ENCODE measurements at regions not wholly inside any gene's neighbourhood (a gene's known extent, or its start where the extent isn't known, plus 50 kb on each side); places are given as distances from the start of the nearest gene placed in this dataset.

DNA sequence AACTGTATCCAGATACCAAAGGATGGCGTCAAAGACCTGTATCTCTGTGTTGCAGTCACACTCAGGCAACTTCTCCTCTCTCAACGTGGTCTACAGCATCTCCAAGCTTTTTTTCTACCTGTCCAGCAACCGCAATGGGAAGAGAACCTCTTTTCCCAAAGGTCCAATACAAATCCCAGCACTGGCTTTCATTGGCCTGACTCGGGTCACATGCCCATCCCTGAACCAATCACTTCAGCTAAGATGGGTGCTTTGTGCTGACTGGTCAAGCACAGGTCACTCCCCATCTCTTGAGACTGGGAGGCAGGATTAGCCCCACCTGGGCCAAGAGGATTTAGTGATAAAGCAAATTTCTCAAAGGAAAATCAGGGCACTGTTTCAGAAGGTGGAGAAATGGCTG lies 71.2 kb upstream of the C16orf82 start:
- Histone ChIP-seq H3K9ac (ENCODE audit: low read depth in 2 of 2, low read length in 2 of 2) (no peak overlapping the region), H3K36me3 (no peaks in the 10 kb centered on the region), H3K9me3 (no peaks in the 10 kb centered on the region), H3K27me3 (no peaks in the 10 kb centered on the region), H3K27ac (no peak overlapping the region), H3K4me3 (no peak overlapping the region), H3K4me1 (no peaks in the 10 kb centered on the region)
- intact Hi-C loops (cut with DNase I) = no loop called here
- no peak for DNase-seq
- TF ChIP-seq, protein P1, sequence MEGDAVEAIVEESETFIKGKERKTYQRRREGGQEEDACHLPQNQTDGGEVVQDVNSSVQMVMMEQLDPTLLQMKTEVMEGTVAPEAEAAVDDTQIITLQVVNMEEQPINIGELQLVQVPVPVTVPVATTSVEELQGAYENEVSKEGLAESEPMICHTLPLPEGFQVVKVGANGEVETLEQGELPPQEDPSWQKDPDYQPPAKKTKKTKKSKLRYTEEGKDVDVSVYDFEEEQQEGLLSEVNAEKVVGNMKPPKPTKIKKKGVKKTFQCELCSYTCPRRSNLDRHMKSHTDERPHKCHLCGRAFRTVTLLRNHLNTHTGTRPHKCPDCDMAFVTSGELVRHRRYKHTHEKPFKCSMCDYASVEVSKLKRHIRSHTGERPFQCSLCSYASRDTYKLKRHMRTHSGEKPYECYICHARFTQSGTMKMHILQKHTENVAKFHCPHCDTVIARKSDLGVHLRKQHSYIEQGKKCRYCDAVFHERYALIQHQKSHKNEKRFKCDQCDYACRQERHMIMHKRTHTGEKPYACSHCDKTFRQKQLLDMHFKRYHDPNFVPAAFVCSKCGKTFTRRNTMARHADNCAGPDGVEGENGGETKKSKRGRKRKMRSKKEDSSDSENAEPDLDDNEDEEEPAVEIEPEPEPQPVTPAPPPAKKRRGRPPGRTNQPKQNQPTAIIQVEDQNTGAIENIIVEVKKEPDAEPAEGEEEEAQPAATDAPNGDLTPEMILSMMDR (IDR thresholded peaks at IDR 0.05) = no peak

DNA sequence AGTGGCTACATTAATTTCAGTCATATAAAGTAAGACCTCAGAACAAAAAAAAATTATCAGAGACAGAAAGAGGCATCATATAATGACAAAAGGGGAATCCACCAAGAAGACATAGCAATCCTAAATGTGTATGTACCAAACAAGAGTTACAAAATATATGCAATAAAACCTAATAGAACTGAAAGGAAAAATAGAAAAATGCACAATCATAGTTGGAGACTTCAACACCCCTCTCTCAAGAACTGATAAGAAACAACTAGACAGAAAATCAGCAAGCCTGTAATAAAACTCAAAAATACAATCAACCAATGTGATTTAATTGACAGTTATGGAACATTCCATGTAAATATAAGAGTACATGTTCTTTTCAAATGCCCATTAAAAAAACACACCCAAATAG lies 61.3 kb upstream of the C16orf82 start:
- intact Hi-C loops (cut with DNase I) = no loop called here
- no peak for DNase-seq
- H3K9ac ChIP-seq (ENCODE audit: low read depth in 2 of 2, low read length in 2 of 2) = no peak overlapping the region

More for the DNA sequence above, 61.3 kb upstream of the C16orf82 start:
- Histone ChIP-seq H3K4me3 (no peak overlapping the region), H3K9me3 (no peaks in the 10 kb centered on the region), H3K27ac (no peak overlapping the region), H3K36me3 (no peaks in the 10 kb centered on the region), H3K27me3 (no peaks in the 10 kb centered on the region), H3K4me1 (no peaks in the 10 kb centered on the region)
- TF ChIP-seq, protein P1 (IDR thresholded peaks at IDR 0.05) = no peak
